ENCODE measurements at regions not wholly inside any gene's neighbourhood (a gene's known extent, or its start where the extent isn't known, plus 50 kb on each side); places are given as distances from the start of the nearest gene placed in this dataset.

DNA sequence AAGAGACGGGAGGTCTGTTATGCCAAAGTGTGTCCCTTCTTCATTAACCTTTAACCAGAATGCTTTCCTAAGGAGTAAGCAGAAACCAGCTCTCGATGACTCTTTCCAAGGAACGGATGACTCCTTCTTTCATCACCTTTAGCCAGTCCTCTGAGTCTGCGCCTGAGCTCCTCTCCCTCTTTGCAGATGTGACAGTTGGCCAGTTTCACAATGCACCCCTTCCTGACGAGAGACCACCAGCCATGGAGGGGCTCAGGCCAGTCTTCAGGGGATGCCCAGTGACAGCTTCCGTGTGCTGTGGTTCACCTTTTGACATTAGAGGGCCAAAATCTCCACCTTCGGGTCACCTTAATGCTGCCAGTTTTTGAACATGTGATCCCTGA, 826.1 kb downstream of the TBC1D22A start:
- 75 to 80% (median 77%) methylated on average over 4 to 7 of the region's 7 CpGs for WGBS, 4 donors
- Histone ChIP-seq H3K4me3 (no peak overlapping the region), H3K4me1 (replicated peaks in 1 of 2) (no peaks in the 10 kb centered on the region), H3K27ac (no peak overlapping the region), H3K9me3 (replicated peaks in 1 of 3) (peaks cover 0 to 6% (median 0%) of the 10 kb centered on the region in 3 donors), H3K27me3 (no peaks in the 10 kb centered on the region), H3K36me3 (replicated peaks in 1 of 2) (no peaks in the 10 kb centered on the region)
- DNase-seq: no peak
- TF ChIP-seq, protein P1, sequence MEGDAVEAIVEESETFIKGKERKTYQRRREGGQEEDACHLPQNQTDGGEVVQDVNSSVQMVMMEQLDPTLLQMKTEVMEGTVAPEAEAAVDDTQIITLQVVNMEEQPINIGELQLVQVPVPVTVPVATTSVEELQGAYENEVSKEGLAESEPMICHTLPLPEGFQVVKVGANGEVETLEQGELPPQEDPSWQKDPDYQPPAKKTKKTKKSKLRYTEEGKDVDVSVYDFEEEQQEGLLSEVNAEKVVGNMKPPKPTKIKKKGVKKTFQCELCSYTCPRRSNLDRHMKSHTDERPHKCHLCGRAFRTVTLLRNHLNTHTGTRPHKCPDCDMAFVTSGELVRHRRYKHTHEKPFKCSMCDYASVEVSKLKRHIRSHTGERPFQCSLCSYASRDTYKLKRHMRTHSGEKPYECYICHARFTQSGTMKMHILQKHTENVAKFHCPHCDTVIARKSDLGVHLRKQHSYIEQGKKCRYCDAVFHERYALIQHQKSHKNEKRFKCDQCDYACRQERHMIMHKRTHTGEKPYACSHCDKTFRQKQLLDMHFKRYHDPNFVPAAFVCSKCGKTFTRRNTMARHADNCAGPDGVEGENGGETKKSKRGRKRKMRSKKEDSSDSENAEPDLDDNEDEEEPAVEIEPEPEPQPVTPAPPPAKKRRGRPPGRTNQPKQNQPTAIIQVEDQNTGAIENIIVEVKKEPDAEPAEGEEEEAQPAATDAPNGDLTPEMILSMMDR (IDR thresholded peaks at IDR 0.05): no peak
- no peak for TF ChIP-seq POLR2A (IDR thresholded peaks at IDR 0.05)
- intact Hi-C loops (cut with DNase I): no loop called here

GRCh38 chr22:47587861-47588577, 825.6 kb downstream of the TBC1D22A start:
- Histone ChIP-seq H3K9me3 (replicated peaks in 1 of 3) (peaks cover 0 to 6% (median 0%) of the 10 kb centered on the region in 3 donors), H3K36me3 (replicated peaks in 1 of 2) (no peaks in the 10 kb centered on the region), H3K4me1 (replicated peaks in 1 of 2) (no peaks in the 10 kb centered on the region), H3K27ac (no peak overlapping the region), H3K27me3 (no peaks in the 10 kb centered on the region), H3K4me3 (no peak overlapping the region)
- WGBS, 4 donors: 70 to 81% (median 75%) methylated on average over 9 of the region's 9 CpGs
- TF ChIP-seq POLR2A (IDR thresholded peaks at IDR 0.05): no peak
- TF ChIP-seq, protein P1 (IDR thresholded peaks at IDR 0.05): no peak
- no peak for DNase-seq
- intact Hi-C loops (cut with DNase I): no loop called here

DNA sequence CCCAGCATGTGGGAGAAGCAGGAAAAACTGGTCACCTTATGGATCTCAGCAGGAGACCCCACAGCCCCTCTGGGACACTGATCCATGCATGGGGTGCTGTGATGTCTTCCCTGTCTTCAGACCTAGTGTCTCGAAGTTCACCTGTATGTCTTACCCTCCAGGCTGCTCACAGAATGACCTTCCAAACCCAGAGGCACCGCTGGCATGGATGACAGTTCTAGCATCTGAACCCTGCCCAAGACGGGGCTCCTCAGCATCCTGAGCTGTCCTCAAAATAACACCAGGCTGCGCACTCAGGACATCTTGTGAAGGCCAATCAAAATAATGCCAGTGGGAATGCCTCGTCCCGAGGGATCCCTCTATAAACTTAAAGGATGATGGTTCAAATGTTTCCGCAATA, 824.9 kb downstream of the TBC1D22A start:
- WGBS, 4 donors: 78 to 91% (median 82%) methylated on average over 3 to 7 of the region's 7 CpGs
- TF ChIP-seq, protein P1 (IDR thresholded peaks at IDR 0.05): no peak
- no peak for TF ChIP-seq POLR2A (IDR thresholded peaks at IDR 0.05)
- Histone ChIP-seq H3K9me3 (replicated peaks in 1 of 3) (peaks cover 0 to 6% (median 0%) of the 10 kb centered on the region in 3 donors), H3K27me3 (no peaks in the 10 kb centered on the region), H3K36me3 (replicated peaks in 1 of 2) (no peaks in the 10 kb centered on the region), H3K27ac (no peak overlapping the region), H3K4me3 (no peak overlapping the region), H3K4me1 (replicated peaks in 1 of 2) (no peaks in the 10 kb centered on the region)
- DNase-seq: no peak
- intact Hi-C loops (cut with DNase I): no loop called here

DNA sequence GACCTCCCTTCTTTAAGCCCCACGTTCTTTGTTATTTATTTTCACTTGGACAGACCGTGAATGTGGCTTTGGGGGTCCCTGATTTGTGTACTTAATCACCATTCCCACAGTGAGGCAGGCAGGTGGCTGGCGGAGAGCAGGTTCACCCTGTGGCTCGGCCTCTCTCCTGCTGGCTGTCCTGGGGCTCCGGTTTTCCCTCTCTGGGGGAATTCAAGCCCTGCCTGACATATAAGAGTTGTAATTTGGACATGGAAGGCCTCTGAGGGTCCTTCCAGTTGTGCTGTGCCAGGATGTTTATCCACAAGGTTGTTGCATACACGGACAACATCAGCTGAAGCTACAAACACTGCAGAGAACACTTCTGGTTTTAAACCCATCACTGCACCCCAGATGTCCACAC, 824.5 kb downstream of the TBC1D22A start:
- intact Hi-C loops (cut with DNase I): no loop called here
- no peaks in the 10 kb centered on the region for H3K4me1 ChIP-seq (replicated peaks in 1 of 2)
- H3K27ac ChIP-seq: no peak overlapping the region
- H3K27me3 ChIP-seq: no peaks in the 10 kb centered on the region
- 61 to 72% (median 63%) methylated on average over 4 to 6 of the region's 6 CpGs for WGBS, 4 donors
- no peak for DNase-seq
- peaks cover 0 to 6% (median 0%) of the 10 kb centered on the region in 3 donors for H3K9me3 ChIP-seq (replicated peaks in 1 of 3)
- no peak overlapping the region for H3K4me3 ChIP-seq
- TF ChIP-seq, protein P1 (IDR thresholded peaks at IDR 0.05): no peak
- no peak for TF ChIP-seq POLR2A (IDR thresholded peaks at IDR 0.05)
- H3K36me3 ChIP-seq (replicated peaks in 1 of 2): no peaks in the 10 kb centered on the region

All from adrenal gland (tissue), 9 donors.